NCI-H446 treated with DMSO at 0.1 percent for 48 hours (cell line): ENCODE measurements at regions not wholly inside any gene's neighbourhood (a gene's known extent, or its start where the extent isn't known, plus 50 kb on each side); places are given as distances from the start of the nearest gene placed in this dataset.
"Not testable (repeated sequence)": the region's sequence is repeated elsewhere in the genome, so short reads cannot be mapped to it uniquely, and the experiment has no call there.

Experiments
- DNase-seq: peaks from one replicate; lab custom pipeline; 2025; lab: John Stamatoyannopoulos, UW

DNA sequence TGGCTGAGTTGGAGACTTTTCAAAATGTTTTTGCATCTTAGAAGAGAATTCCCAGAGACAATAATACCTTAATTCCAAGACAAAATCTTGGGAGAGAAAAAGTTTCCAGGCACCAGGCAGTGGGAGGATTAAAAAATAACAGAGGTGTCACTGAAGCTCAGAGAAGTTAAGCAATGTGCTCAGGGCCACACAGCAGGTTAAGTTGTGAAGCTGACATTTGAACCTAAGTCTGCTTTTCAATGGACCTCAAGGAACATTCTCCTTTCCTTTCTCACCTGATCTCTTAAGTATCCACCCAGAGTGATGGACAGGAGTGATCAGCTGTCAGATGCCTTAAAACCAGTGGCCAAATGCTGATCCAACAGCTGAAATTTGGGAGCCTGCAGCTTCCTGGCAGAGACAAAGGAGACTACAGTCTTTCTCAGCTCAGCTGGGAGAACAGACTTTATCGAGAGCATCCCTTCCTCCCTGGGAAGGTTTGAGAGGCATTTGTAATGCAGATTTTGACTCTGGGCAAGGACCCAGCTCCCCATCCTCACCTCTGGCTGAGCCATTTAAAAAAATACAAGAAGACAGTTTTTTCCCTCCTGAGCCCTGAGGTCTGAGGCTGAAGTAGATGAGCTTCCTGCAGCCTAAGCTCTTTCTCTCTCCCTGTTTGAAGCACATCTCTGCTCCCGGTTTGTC is 174.9 kb upstream of the RPH3A start:
- peak; percentile 15 for DNase-seq

DNA sequence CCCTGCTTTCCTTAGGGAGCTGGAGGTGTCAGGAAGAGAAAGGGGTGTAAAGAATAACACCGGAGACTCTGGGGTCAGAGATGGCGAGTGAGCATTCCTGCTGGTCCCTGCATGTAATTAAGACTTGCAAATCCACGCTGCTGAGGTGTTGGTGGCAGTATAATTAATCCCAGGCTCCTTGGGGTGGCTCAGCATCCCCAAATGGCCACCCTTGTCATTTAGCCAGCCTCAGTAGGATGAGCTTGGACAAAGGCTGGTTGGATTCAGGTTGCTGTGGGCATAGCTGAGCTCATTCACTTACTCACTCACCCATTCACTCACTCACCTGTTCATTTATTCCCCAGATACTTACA is 174.4 kb upstream of the RPH3A start:
- DNase-seq, result no peak

DNA sequence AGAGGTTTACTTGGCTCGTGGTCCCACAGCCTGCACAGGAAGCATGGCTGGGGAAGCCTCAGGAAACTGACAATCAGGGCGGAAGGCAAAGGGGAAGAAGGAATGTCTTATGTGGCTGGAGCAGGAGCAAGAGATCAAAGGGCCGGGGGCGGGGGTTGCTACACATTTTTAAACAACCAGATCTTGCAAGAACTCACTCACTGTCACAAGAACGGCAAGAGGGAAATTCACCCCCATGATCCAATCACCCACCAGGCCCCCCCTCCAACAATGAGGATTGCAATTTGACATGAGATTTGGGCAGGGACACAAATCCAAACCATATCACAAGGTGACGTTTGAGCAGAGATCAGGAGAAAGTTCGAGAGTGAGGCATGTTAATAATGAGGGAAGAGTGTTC is 163.7 kb upstream of the RPH3A start:
- DNase-seq, result no peak

DNA sequence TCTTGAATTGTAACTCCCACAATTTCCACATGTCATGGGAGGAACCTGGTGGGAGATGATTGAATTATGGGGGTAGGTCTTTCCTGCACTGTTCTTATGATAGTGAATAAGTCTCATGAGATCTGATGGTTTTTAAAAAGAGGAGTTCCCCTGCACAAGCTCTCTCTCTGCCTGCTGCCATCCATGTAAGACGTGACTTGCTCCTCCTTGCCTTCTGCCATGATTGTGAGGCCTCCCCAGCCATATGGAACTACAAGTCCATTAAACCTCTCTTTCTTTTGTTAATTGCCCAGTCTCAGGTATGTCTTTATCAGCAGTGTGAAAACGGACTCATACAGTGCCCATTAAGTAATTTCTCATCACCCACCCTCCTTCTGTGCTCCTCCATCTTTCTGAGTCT is 159.6 kb upstream of the RPH3A start:
- not testable (repeated sequence) for DNase-seq

DNA sequence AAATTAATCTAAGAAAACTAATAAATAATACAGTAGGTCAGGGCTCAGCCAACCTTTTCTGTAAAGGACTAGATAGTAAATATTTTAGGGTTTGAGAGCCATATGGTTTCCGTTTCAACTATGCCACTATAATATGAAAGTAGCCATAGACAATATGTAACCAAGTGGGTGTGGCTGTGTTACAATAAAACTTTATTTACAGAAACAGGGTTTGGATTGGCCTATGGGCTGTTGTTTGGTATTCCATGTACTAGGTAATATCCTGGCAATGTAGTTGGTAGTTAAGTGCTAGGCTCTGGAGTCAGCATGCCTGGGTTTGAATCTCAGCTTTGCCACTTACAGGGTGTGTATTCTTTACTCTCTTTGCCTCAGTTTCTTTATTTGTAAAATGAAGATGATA is 156.5 kb upstream of the RPH3A start:
- no peak for DNase-seq

DNA sequence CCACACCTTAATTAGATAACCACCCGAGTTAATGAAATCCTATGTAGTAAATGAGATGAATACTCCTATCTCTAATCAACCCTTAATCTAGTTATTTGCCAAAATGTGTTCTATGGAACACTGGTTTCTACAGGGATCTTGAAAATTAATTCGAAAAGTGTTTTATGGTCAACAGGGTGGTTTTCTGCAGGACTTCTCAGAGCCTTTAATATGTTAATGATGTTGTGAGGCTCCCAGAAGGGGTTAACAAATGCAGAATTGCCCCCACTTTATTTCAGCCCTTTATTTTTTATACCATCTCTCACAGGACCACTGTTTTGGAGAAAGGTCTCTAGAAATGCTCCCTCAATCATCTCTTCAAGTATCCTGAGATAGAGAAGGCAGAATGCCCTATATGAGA is 153.1 kb upstream of the RPH3A start:
- no peak for DNase-seq

DNA sequence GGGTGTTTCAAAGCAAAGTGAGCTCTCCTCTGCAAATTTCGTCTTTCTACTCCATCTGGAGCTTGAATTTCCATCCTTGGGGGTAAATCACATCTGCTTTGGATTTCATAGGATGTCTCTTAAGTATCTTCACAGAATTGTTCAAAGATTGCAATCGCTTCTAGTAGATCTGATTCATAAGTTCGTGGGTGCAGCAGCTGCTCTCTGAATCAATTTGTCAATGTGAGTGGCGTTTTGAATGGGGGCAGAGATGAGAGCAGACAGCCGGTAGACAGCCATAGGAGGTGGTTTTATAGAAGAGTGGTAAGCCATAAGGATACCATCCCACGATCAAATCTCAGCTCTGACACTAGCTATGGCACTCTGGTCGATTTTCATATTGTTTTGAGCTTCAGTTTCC is 146.0 kb upstream of the RPH3A start:
- DNase-seq, result no peak

DNA sequence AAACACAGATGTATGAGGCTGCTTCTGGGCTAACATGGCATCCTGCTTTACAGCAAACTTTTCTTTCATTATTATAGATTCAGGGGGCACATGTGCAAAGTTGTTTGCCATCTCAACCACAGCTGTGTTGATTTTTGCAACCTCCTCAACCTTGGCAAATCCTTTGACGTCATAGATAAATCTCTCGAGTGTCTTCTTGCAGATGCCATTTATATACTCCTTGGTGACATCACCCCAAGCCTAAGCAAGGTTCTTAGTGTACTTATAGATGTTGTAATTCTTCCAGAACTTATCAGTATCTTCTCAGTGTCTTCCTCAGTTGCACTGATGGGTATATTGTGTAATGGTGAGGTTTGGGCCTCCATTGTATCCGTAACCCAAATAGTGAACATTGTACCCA is 135.4 kb upstream of the RPH3A start:
- DNase-seq, result no peak

DNA sequence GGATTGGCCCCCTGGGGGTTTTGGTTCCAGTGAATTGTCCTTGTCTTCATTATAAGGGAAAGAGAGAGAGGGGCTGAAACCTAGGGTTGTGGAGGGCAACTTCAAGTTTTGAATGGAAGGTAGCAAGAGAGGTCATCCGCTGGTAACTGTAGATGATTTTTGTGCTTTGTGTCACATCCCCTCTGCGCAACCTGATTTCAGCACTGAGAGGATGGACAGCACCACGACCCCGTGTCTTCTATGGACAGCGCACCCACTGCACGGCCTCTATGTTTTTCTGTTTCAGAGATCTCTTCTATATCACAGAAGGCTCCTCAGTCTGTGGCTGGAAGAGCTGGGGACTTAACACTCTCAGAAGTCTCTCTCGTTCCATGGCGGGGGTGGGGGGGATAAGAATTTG is 127.0 kb upstream of the RPH3A start:
- no peak for DNase-seq

DNA sequence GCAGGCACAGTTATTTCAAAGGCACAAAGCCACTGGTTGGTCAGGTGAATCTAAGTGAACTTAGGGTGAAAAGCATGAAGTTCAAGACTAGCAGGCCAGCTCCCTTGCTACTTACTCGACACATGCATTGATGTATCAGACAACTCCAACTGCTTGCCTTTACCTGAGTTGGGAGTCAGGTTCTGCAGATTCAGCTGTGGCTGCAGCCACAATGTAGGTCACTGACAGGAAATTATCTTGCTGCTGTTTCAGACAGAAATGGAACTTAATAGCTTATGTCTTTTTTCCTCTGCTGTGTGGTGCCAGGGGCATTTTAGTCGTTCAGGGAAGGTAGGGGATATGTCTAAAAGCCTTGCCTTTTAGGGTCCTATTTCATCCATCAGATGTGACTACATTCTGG is 125.6 kb upstream of the RPH3A start:
- DNase-seq, result no peak

DNA sequence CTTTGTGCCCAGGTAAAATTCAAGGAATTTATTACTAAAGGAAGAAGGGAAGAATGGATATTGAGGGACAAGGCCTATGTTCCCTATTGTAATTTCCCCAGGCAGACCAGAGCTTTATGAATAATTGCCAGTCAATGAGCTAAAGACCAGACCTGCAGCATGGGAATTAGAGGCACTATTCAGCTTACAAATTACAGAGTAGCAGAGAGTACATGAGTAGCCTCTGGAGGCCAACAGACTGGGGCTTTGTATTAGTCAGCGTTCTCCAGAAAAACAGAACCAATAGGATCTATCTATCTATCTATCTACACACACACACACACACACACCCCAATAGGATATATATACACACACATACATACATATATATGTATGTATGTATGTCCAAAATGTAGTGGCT is 120.0 kb upstream of the RPH3A start:
- DNase-seq, result no peak

DNA sequence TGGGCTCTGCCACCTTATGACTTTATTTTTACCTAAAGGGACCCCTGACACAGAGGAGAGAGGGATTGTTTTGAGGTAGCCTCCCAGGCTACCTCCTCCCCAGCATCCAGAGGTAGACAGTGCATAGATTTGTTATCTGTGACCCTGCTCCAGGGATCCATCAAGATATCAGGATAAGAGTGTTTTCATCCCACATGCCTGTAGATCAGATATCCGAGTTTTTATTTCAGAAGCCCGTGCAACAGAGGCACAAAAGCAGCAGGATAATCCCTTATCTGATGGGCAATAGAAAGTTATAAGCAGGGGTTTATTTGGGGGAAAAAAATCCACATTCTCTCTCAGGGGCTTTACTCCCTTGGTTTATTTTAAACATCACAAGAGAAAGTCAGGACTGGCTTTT is 117.0 kb upstream of the RPH3A start:
- DNase-seq, result no peak

DNA sequence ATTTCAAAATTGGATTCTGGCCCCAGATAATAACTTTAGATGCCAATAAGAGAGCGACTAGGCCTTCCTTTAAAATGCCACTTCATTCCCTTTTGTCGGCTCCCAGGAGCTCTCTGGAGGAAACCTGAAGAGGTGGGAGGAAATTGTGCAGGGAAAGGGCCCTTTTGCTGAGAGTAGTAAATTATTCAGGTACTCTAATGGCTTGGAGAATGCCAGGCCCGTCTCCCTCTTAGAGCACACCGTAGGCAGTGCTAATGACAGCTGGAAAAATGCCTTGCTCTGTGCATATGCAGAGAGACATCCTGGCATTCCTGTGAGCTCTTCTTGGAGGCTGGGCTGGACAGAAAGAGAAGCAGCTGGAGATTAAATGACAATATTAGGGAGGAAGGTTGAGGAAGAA is 115.0 kb upstream of the RPH3A start:
- DNase-seq, result peak; percentile 5

DNA sequence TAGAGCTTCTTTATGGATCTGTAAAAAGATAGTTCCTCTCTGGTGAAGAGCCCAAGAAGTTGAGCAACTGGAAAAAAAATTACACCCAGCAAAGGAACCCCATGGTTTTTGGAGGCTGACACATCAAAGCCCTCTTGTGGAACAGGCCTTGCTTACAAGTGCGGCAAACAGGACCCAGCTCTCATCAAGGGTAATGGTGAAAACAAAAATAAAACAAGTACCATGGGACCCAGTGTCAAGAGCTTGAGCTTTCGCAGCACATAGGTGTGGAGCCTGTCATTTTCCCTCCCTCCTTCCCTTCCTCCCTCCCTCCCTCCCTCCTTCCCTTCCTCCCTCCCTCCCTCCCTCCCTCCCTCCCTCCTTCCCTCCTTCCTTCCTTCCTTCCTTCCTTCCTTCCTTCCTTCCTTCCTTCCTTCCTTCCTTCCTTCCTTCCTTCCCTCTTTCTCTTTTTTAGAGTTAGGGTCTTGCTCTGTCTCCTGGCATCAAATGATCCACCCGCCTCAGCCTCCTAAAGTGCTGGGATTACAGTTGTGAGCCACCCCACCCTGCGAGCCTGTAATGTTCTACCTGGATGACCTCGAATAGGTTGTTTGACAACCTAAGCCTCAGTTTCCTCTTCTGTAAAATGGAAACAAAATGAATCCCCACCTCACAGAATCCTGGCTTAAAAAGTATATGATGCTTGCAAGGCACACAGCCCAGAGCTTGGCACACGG is 114.3 kb upstream of the RPH3A start:
- no peak for DNase-seq

DNA sequence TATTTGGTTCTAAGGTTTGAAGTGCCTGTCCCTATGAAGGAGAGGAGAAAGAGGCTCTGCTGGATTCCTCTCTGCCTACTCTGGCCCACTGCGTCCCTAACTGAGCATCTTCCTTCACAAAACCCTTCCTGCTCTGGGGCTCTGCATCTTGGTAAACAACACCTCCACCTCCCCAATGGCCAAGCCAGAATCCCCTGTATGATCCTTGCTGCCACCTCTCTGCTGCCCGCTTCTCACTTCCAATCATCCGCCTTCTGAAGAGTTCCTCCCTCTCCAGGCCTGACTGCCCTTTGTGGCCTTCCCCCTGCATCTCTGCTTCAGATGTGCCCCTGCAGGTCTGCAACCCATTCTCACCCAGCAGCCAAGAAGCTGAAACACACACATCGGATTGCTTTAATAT is 110.6 kb upstream of the RPH3A start:
- DNase-seq, result no peak

DNA sequence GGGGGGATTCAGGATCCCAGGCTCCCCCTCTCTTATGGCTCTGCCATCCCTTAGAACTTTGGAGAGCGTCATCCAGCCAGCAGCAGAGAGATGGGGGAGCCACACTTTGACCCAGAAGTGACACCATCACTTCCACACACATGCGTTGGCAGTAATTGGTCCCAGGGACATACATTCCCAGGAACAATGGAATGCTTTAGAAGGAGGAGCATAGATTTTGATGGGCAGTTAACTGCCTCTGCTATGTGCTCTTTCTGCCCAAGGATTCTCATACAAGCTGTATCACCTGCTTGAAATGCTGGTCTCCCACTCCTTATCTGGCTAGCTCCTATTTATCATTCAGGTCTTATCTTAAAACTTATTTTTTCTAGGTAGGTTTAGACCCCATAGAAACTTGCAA is 109.0 kb upstream of the RPH3A start:
- DNase-seq, result no peak

DNA sequence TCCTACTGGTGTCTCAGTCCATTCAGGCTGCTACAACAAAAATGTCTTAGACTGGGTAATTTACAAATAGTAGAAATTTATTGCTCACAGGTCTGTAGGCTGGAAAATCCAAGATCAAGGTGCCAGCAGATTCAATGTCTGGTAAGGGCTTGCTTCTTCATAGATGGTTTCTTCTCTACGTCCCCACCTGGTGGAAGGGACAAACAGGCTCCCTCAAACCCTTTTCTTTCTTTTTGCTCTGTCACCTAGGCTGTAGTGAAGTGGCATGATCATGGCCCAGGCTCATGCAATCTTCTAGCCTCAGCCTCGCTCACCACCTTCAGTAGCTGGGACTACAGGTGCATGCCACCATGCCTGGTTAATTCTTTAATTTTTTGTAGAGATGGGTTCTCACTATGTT is 106.8 kb upstream of the RPH3A start:
- peak; percentile 16 for DNase-seq

DNA sequence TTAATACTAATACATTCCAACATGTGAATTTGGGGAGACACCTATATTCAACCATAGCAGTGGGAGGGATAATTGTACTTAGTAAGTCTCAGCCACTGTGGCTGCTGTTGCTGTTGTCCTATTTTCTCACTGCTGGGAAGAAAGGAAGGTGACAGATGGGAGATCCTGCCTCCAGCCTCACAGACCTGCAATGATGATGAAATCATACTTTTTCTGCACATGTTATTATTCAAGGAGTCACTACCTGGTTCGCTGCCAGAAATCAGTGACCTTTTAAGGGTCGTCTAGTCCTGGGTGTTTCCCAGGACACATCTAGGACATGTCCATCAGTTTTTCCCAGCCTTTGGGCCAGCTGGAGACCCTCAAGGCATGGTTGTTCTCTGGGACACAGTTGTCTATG is 106.2 kb upstream of the RPH3A start:
- DNase-seq, result peak; percentile 90

DNA sequence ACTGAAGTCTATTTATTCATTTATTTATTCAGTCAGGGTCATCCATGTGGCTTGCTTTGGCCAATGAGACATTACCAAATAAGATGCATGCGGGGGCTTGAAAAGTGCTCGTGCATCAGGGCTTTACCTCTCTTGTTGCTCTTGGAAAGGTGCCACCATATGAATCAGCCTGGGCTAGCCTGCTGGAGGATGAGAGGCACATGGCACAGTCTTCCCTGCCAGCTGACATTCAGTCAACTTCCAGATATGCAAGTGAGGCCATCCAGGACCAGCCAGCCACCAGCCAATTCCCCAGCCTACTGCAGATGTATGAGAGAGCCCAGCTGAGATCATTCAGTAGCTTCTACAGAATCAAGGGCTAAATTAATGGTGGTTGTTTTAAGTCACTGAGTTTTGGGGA is 105.2 kb upstream of the RPH3A start:
- DNase-seq, result peak; percentile 99

DNA sequence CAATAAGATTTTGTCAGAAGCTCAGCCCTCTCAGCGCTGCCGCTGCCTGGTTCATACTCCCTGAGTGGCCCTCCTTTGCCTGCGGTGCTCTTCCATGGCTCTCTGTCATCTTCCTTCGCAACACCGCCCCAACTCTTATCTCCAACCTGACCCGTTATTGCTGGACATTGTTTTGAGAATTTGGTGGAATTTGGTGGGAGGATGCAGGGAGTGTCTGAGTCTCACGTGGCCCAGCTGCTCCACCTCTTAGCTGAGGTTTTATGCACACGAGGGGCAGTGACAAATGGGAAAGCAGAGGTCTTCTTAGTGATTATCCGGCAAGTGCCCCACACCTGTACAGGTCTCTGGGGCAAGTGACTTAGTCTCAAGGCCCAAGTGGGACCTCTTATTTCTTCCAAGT is 97.5 kb upstream of the RPH3A start:
- DNase-seq, result no peak

DNA sequence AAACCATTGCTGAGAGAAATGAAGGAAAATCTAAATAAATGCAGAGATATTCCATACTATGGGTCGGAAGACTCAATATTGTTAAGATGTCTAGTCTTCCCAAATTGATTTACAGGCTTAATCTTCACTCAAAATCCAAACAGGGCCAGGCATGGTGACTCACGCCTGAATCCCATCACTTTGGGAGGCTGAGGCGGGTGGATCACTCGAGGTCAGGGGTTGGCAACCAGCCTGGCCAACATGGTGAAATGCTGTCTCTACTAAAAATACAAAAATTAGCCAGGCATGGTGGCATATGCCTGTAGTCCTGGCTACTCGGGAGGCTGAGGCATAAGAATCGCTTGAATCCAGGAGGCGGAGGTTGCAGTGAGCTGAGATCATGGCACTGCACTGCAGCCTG is 94.1 kb upstream of the RPH3A start:
- DNase-seq, result peak; percentile 7

DNA sequence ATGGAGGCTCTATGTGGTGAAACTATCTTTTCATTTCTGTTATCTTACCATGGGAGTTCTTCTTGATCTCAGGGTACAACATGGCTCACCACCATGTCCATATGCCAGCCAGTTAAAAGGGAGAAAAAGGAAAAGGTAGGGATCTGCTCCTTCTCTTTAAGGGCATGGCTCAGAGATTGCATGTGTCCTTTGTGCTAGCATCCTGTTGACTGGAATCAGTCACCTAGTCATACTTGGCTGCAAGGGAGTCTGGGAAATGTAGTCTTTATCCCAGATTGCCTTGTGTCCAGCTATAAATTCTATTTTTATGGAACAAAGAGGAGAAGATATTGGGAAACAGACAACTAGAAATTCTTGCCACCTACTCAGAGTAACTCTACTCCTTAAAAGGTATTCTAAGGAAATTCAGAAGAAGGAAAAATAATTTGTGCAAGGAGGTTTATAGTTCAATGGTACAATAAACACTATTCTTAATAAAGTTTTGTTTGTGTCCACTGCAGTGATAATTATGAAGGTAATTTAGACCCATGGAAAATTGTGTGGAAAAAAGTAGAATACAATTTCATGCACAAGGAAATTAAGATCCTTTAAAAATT is 86.4 kb upstream of the RPH3A start:
- DNase-seq, result no peak

DNA sequence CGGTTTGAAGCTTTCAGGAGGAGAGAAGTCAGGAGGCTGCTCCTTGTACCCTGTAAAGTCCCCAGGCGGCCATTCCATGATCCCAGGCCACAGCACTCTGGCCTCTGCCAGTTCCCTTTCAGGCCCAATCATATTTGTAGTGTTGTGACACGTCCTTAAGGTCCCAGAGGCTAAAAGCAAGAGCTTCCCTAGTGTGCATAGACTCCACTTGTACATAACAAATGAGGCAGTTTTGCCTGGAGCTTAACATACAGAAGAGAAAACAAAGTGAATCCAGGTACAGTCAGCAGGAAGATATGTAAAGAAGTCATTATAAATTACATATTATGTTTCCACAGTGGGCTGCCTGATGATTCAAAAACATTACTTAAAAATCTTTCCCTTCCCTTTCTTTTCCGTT is 81.1 kb upstream of the RPH3A start:
- DNase-seq, result no peak

DNA sequence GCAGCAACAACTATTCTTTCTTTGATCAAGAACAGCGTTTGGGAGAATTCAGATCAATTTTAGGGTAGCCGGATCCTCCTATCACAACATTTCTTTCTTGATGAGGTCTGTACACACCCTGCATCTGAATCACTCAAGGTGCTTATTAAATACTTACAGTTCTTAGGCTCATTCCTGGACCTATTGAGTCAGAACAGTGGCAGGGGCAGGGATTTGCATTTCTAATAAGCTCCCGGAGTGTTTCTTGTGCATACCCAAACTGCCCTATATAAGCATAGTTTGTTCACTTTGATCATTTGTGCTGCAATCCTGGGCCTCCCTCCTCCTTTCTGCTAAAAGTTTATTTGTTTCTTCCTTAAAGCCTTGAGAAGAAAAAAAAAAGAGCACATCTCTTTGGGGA is 80.5 kb upstream of the RPH3A start:
- DNase-seq, result no peak
